Ishikawa (cell line): ENCODE measurements at regions not wholly inside any gene's neighbourhood (a gene's known extent, or its start where the extent isn't known, plus 50 kb on each side); places are given as distances from the start of the nearest gene placed in this dataset.

Experiments used
- EGR1 ChIP-seq: IDR thresholded peaks from 2 replicates; pipeline ENCODE4 v1.6.1; 2012
- EP300 ChIP-seq: IDR thresholded peaks from 2 replicates; pipeline ENCODE4 v1.6.1; 2012; ENCODE audit warnings: borderline replicate concordance
- FOXM1 ChIP-seq: IDR thresholded peaks from 2 replicates; pipeline ENCODE4 v1.6.1; 2012; ENCODE audit warnings: low read depth, borderline replicate concordance
- NFIC ChIP-seq: IDR thresholded peaks from 2 replicates; pipeline ENCODE4 v1.6.1; 2012
- RAD21 ChIP-seq: IDR thresholded peaks from 2 replicates; pipeline ENCODE4 v1.6.1; 2012; ENCODE audit warnings: low read depth
- TAF1 ChIP-seq: IDR thresholded peaks from 2 replicates; pipeline ENCODE4 v1.6.1; 2012; ENCODE audit warnings: low read depth, mild to moderate bottlenecking
- TCF12 ChIP-seq: IDR thresholded peaks from 2 replicates; pipeline ENCODE4 v1.6.1; 2012; ENCODE audit warnings: low read depth
- TEAD4 ChIP-seq: IDR thresholded peaks from 2 replicates; pipeline ENCODE4 v1.6.1; 2012
- YY1 ChIP-seq: IDR thresholded peaks from 2 replicates; pipeline ENCODE4 v1.6.1; 2012; ENCODE audit warnings: low read depth
- ZBTB7A ChIP-seq: IDR thresholded peaks from 2 replicates; pipeline ENCODE4 v1.6.1; 2012; ENCODE audit warnings: low read depth
- TF ChIP-seq, protein P1 (sequence below): IDR thresholded peaks from 2 replicates; pipeline ENCODE4 v1.6.1; 2012
- TF ChIP-seq, protein P2 (sequence below): IDR thresholded peaks from 2 replicates; pipeline ENCODE4 v1.6.1; 2012; ENCODE audit warnings: low read depth, mild to moderate bottlenecking

DNA sequence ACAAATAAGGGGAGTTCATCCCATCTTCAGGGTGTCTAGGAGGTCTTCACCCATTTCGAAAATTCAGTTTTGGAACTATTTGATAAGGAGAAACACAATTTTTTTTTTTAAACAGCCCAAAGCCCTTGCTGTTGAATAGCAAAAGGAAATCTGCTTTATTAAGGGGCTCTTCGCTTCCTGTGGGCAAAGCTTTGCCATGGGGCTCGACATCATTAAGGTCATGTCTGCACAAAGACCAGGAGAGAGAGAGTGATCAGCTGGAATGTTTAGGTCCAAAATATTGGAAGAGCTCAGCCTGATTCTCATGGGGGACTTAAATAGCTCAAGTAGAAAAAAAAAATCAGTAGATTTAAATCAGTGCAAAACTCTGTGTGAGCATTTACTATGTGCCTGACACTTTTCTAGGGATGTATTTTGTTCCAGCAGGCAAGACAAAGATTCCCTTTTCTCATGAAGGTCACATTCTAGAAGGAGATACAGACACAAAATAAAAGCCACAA lies 564.6 kb upstream of the KLF4 start:
- no peak for TF ChIP-seq EGR1
- TF ChIP-seq YY1: no peak
- no peak for TF ChIP-seq TEAD4
- no peak for TF ChIP-seq NFIC
- TF ChIP-seq TAF1: no peak
- TF ChIP-seq TCF12: no peak
- TF ChIP-seq RAD21: no peak
- no peak for TF ChIP-seq ZBTB7A
- TF ChIP-seq, protein P1, sequence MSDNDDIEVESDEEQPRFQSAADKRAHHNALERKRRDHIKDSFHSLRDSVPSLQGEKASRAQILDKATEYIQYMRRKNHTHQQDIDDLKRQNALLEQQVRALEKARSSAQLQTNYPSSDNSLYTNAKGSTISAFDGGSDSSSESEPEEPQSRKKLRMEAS: no peak
- no peak for TF ChIP-seq EP300
- no peak for TF ChIP-seq FOXM1
- TF ChIP-seq, protein P2, sequence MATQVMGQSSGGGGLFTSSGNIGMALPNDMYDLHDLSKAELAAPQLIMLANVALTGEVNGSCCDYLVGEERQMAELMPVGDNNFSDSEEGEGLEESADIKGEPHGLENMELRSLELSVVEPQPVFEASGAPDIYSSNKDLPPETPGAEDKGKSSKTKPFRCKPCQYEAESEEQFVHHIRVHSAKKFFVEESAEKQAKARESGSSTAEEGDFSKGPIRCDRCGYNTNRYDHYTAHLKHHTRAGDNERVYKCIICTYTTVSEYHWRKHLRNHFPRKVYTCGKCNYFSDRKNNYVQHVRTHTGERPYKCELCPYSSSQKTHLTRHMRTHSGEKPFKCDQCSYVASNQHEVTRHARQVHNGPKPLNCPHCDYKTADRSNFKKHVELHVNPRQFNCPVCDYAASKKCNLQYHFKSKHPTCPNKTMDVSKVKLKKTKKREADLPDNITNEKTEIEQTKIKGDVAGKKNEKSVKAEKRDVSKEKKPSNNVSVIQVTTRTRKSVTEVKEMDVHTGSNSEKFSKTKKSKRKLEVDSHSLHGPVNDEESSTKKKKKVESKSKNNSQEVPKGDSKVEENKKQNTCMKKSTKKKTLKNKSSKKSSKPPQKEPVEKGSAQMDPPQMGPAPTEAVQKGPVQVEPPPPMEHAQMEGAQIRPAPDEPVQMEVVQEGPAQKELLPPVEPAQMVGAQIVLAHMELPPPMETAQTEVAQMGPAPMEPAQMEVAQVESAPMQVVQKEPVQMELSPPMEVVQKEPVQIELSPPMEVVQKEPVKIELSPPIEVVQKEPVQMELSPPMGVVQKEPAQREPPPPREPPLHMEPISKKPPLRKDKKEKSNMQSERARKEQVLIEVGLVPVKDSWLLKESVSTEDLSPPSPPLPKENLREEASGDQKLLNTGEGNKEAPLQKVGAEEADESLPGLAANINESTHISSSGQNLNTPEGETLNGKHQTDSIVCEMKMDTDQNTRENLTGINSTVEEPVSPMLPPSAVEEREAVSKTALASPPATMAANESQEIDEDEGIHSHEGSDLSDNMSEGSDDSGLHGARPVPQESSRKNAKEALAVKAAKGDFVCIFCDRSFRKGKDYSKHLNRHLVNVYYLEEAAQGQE: no peak
